H1 (cell line): ENCODE measurements at regions not wholly inside any gene's neighbourhood (a gene's known extent, or its start where the extent isn't known, plus 50 kb on each side); places are given as distances from the start of the nearest gene placed in this dataset.

Experiments
- CTCF ChIA-PET: fragments of 300-600 bp; sonication (Branson Sonifier 250); formaldehyde crosslinking; loops from one replicate; lab custom pipeline; 2021; ENCODE audit not compliant: partially characterized antibody; lab: Charles Lee
- POLR2A ChIA-PET: fragments of 300-600 bp; sonication (Branson Sonifier 250); formaldehyde crosslinking; loops from one replicate; lab custom pipeline; 2021; ENCODE audit warnings: inconsistent platforms; ENCODE audit not compliant: partially characterized antibody; lab: Charles Lee
- DNase-seq, 2 experiments: peaks; one replicate each; pipeline versions ENCODE4 v3.0.0 to v3.0.0-alpha.2; 2010 to 2022; ENCODE audit warnings: low spot score in 2 of 2, low read depth in 1 of 2, mixed read lengths in 1 of 2
- FAIRE-seq: peaks from 2 replicates; lab custom pipeline; 2011; peaks lifted over from hg19 to GRCh38; lab: Jason Lieb, UNC
- H2AFZ ChIP-seq: 2 replicates; pipeline ENCODE4 v1.8.1; 2012; ENCODE audit warnings: low read length, inconsistent platforms
- H2AK5ac ChIP-seq: 2 replicates; pipeline ENCODE4 v1.6.1; 2013; ENCODE audit warnings: low read depth, low read length
- H2BK120ac ChIP-seq: replicated peaks from 2 replicates; pipeline ENCODE3; 2013; ENCODE audit warnings: low read depth, low read length, inconsistent platforms
- H2BK12ac ChIP-seq: 2 replicates; pipeline ENCODE4 v1.6.1; 2013; ENCODE audit warnings: low read depth, low read length
- H2BK15ac ChIP-seq: 2 replicates; pipeline ENCODE4 v1.6.1; 2013; ENCODE audit warnings: low read length
- H2BK20ac ChIP-seq: 2 replicates; pipeline ENCODE4 v1.6.1; 2013; ENCODE audit warnings: low read length
- H2BK5ac ChIP-seq: 2 replicates; pipeline ENCODE4 v1.6.1; 2013; ENCODE audit warnings: low read depth, low read length
- H3K14ac ChIP-seq: 2 replicates; pipeline ENCODE4 v1.6.1; 2013; ENCODE audit warnings: inconsistent platforms; ENCODE audit not compliant: insufficient read length
- H3K18ac ChIP-seq: 2 replicates; pipeline ENCODE4 v1.6.1; 2013; ENCODE audit warnings: low read length; ENCODE audit errors: extremely low read depth
- H3K23ac ChIP-seq: 2 replicates; pipeline ENCODE4 v1.6.1; 2013; ENCODE audit warnings: inconsistent platforms; ENCODE audit not compliant: insufficient read length
- H3K23me2 ChIP-seq: 2 replicates; pipeline ENCODE4 v1.6.1; 2013; ENCODE audit warnings: low read depth, low read length
- H3K27ac ChIP-seq: 2 replicates; pipeline ENCODE4 v1.6.1; 2011; ENCODE audit warnings: low read depth, low read length, inconsistent platforms
- H3K27me3 ChIP-seq, 4 experiments: replicated peaks in 1 of 4; 1 replicate in 1 of 4; 2 replicates in 3 of 4; pipeline versions ENCODE4 v1.6.1 to v1.8.1; 2011 to 2013; ENCODE audit warnings: low read length in 3 of 4, mild to moderate bottlenecking in 3 of 4, inconsistent platforms in 2 of 4, mixed read lengths in 2 of 4, moderate library complexity in 1 of 4; ENCODE audit not compliant: control insufficient read depth in 3 of 4, insufficient read depth in 3 of 4; ENCODE audit errors: extremely low read depth in 1 of 4
- H3K36me3 ChIP-seq, 4 experiments: 2 replicates each; pipeline versions ENCODE4 v1.6.1 to v1.8.1; 2011 to 2013; ENCODE audit warnings: mild to moderate bottlenecking in 4 of 4, low read length in 3 of 4, moderate library complexity in 2 of 4, control low read depth in 1 of 4, inconsistent platforms in 1 of 4; ENCODE audit not compliant: insufficient read depth in 4 of 4, control insufficient read depth in 2 of 4
- H3K4ac ChIP-seq: replicated peaks from 2 replicates; pipeline ENCODE3; 2013; ENCODE audit warnings: low read length, low read depth, mixed read lengths, inconsistent platforms; ENCODE audit not compliant: insufficient read length
- H3K4me1 ChIP-seq, 4 experiments: replicated peaks in 1 of 4; 1 replicate in 1 of 4; 2 replicates in 3 of 4; pipeline versions ENCODE4 v1.6.1 to v1.8.1; 2011 to 2013; ENCODE audit warnings: low read length in 3 of 4, inconsistent platforms in 2 of 4, mixed read lengths in 1 of 4; ENCODE audit not compliant: insufficient read depth in 4 of 4, control insufficient read depth in 3 of 4
- H3K4me2 ChIP-seq, 2 experiments: 2 replicates each; pipeline versions ENCODE4 v1.6.1 to v1.8.1; 2011 to 2013; ENCODE audit warnings: low read depth in 2 of 2, low read length in 2 of 2, control low read depth in 1 of 2, inconsistent platforms in 1 of 2, mild to moderate bottlenecking in 1 of 2; ENCODE audit not compliant: insufficient read depth in 1 of 2
- H3K4me3 ChIP-seq, 4 experiments: fragments of 200-600, 300-600 bp in 1 of 4; sonication (generic), shearing (Covaris generic), sonication (Bioruptor Twin) in 1 of 4; 2 replicates each; pipeline versions ENCODE4 v1.5.1 to v1.8.1; 2011 to 2016; ENCODE audit warnings: low read length in 4 of 4, low read depth in 3 of 4, control low read depth in 2 of 4, inconsistent platforms in 2 of 4, mild to moderate bottlenecking in 2 of 4, mixed read lengths in 1 of 4, moderate library complexity in 1 of 4; ENCODE audit not compliant: insufficient read depth in 2 of 4; ENCODE audit errors: extremely low read depth in 1 of 4
- H3K56ac ChIP-seq: replicated peaks from 2 replicates; pipeline ENCODE3; 2013; ENCODE audit warnings: low read depth, mild to moderate bottlenecking, mixed read lengths, low read length, inconsistent platforms; ENCODE audit not compliant: insufficient read length
- H3K79me1 ChIP-seq: 2 replicates; pipeline ENCODE4 v1.6.1; 2013; ENCODE audit warnings: low read depth, low read length, control low read depth
- H3K79me2 ChIP-seq, 2 experiments: 2 replicates each; pipeline versions ENCODE4 v1.6.1 to v1.8.1; 2012 to 2013; ENCODE audit warnings: low read length in 2 of 2, mild to moderate bottlenecking in 2 of 2, inconsistent platforms in 1 of 2; ENCODE audit not compliant: insufficient read depth in 2 of 2, control insufficient read depth in 1 of 2
- H3K9ac ChIP-seq, 4 experiments: replicated peaks in 1 of 4; 1 replicate in 1 of 4; 2 replicates in 3 of 4; pipeline versions ENCODE4 v1.6.1 to v1.8.1; 2011 to 2013; ENCODE audit warnings: low read depth in 3 of 4, low read length in 3 of 4, control low read depth in 2 of 4, mild to moderate bottlenecking in 2 of 4, moderate library complexity in 2 of 4, inconsistent platforms in 1 of 4; ENCODE audit errors: extremely low read depth in 1 of 4
- H3K9me3 ChIP-seq, 2 experiments: 2 replicates each; pipeline versions ENCODE4 v1.6.1 to v1.8.1; 2012 to 2013; ENCODE audit warnings: mild to moderate bottlenecking in 2 of 2, moderate library complexity in 2 of 2, control low read depth in 1 of 2, inconsistent platforms in 1 of 2, low read depth in 1 of 2, low read length in 1 of 2, mixed read lengths in 1 of 2; ENCODE audit not compliant: insufficient read depth in 2 of 2
- H4K20me1 ChIP-seq, 2 experiments: replicated peaks in 1 of 2; 2 replicates each; pipeline versions ENCODE3 to v1.8.1; 2011 to 2013; ENCODE audit warnings: inconsistent platforms in 2 of 2, low read length in 2 of 2, mild to moderate bottlenecking in 1 of 2; ENCODE audit not compliant: insufficient read depth in 2 of 2, control insufficient read depth in 1 of 2
- H4K5ac ChIP-seq: 2 replicates; pipeline ENCODE4 v1.6.1; 2013; ENCODE audit warnings: low read length, low read depth, mixed read lengths, inconsistent platforms; ENCODE audit not compliant: insufficient read length
- H4K8ac ChIP-seq: 2 replicates; pipeline ENCODE4 v1.8.0; 2013; ENCODE audit warnings: mild to moderate bottlenecking, moderate library complexity, low read length, inconsistent platforms; ENCODE audit not compliant: insufficient read depth; ENCODE audit errors: extremely low read depth
- H4K91ac ChIP-seq: replicated peaks from 2 replicates; pipeline ENCODE3; 2013; ENCODE audit warnings: low read length, mixed read lengths, inconsistent platforms; ENCODE audit not compliant: insufficient read length
- CBX8 ChIP-seq: fragments of 300-800, 300-1000 bp; sonication (generic); IDR thresholded peaks from 2 replicates; pipeline ENCODE4 v1.7.1; 2016; ENCODE audit warnings: low read depth, low read length, borderline replicate concordance
- E2F6 ChIP-seq: IDR thresholded peaks from 2 replicates; pipeline ENCODE4 v1.6.1; 2012; ENCODE audit warnings: inconsistent platforms
- MAFK ChIP-seq: IDR thresholded peaks from 2 replicates; pipeline ENCODE4 v1.6.1; 2012; ENCODE audit warnings: low read depth, mild to moderate bottlenecking, improper control_type of control experiment, low read length
- POLR2AphosphoS5 ChIP-seq: IDR thresholded peaks from 2 replicates; pipeline ENCODE4 v1.6.1; 2011; ENCODE audit warnings: low read depth, low read length
- RAD21 ChIP-seq, 2 experiments: IDR thresholded peaks in 1 of 2; conservative IDR thresholded peaks in 1 of 2; 2 replicates each; pipeline ENCODE4 v1.6.1; 2011; ENCODE audit warnings: low read depth in 2 of 2, low read length in 2 of 2, improper control_type of control experiment in 1 of 2, inconsistent platforms in 1 of 2, mild to moderate bottlenecking in 1 of 2, moderate library complexity in 1 of 2
- RBBP5 ChIP-seq: IDR thresholded peaks from 2 replicates; pipeline ENCODE4 v1.7.1; 2012; ENCODE audit warnings: low read depth, mild to moderate bottlenecking, inconsistent platforms, low read length, moderate library complexity, borderline replicate concordance
- RNF2 ChIP-seq: fragments of 200-900, 300-1000 bp; sonication (generic); IDR thresholded peaks from 2 replicates; pipeline ENCODE4 v1.7.1; 2016; ENCODE audit warnings: borderline replicate concordance, low read depth, mild to moderate bottlenecking, antibody characterized with exemption, low read length; ENCODE audit not compliant: poor library complexity, severe bottlenecking; ENCODE audit errors: missing control alignments
- SAP30 ChIP-seq: fragments of 300-600 bp; sonication (generic); IDR thresholded peaks from 2 replicates; pipeline ENCODE4 v1.7.1; 2012; ENCODE audit warnings: low read length, moderate library complexity, mild to moderate bottlenecking, inconsistent platforms; ENCODE audit not compliant: insufficient read depth, insufficient replicate concordance
- SP2 ChIP-seq: IDR thresholded peaks from 2 replicates; pipeline ENCODE4 v1.6.1; 2012; ENCODE audit warnings: mild to moderate bottlenecking, low read length, inconsistent platforms
- SRF ChIP-seq: IDR thresholded peaks from 2 replicates; pipeline ENCODE4 v1.6.1; 2011; ENCODE audit warnings: mild to moderate bottlenecking, low read depth, low read length, moderate library complexity
- SUZ12 ChIP-seq: fragments of 200-600 bp; sonication (generic); IDR thresholded peaks from 2 replicates; pipeline ENCODE4 v1.6.1; 2012; ENCODE audit warnings: mild to moderate bottlenecking, inconsistent platforms, low read length, moderate library complexity, mixed read lengths
- TBP ChIP-seq: IDR thresholded peaks from 2 replicates; pipeline ENCODE4 v1.6.1; 2011; ENCODE audit warnings: low read depth, low read length, improper control_type of control experiment
- TCF12 ChIP-seq: IDR thresholded peaks from 2 replicates; pipeline ENCODE4 v1.6.1; 2011; ENCODE audit warnings: low read depth, mild to moderate bottlenecking, low read length
- ZNF274 ChIP-seq: IDR thresholded peaks from 2 replicates; pipeline ENCODE4 v1.7.0; 2012; ENCODE audit warnings: low read length, borderline replicate concordance; ENCODE audit errors: extremely low read depth
- WGBS, 2 experiments: shearing (Covaris generic) in 1 of 2; methylation state at CpG; one replicate each; pipeline versions ENCODE4 v1.1.6 to v1.1.7; 2013 to 2015; ENCODE audit warnings: low lambda C conversion rate in 2 of 2, mixed read lengths in 2 of 2, inconsistent platforms in 1 of 2, low coverage in 1 of 2, missing lambda C conversion rate in 1 of 2; ENCODE audit not compliant: insufficient replicate concordance in 2 of 2, insufficient coverage in 1 of 2, insufficient read length in 1 of 2; ENCODE audit errors: extremely low coverage in 1 of 2, missing lambda C conversion rate in 1 of 2; 5-methylcytosine and 5-hydroxymethylcytosine counted together

- ChIA-PET POLR2A (no interaction called here), CTCF (no interaction called here)
- Histone ChIP-seq H4K91ac (no peak overlapping the region), H2AK5ac (no peak overlapping the region), H2BK15ac (no peak overlapping the region), H3K4ac (no peak overlapping the region), H2BK5ac (no peak overlapping the region), H4K8ac (no peak overlapping the region), H3K27me3 (no peaks in the 10 kb centered on the region), H3K56ac (no peak overlapping the region), H4K20me1 (no peaks in the 10 kb centered on the region), H2AFZ (no peak overlapping the region), H3K18ac (no peak overlapping the region), H3K4me2 (no peak overlapping the region), H3K23me2 (no peaks in the 10 kb centered on the region), H3K27ac (no peak overlapping the region), H2BK120ac (no peak overlapping the region), H3K79me2 (no peaks in the 10 kb centered on the region), H3K36me3 (no peaks in the 10 kb centered on the region), H3K79me1 (no peaks in the 10 kb centered on the region), H2BK12ac (no peak overlapping the region), H3K23ac (no peak overlapping the region), H3K9ac (no peak overlapping the region), H2BK20ac (no peak overlapping the region), H4K5ac (no peak overlapping the region), H3K4me1 (no peaks in the 10 kb centered on the region), H3K4me3 (no peak overlapping the region), H3K14ac (no peak overlapping the region), H3K9me3 (peaks cover 2 to 6% of the 10 kb centered on the region in 2 experiments; a peak in 2 of 4 replicates)
- 74% methylated on average over 4 of the region's 4 CpGs; no CpG with 5 or more reads in 1 of the 2 experiments for WGBS, 2 experiments
- DNase-seq (no peak), FAIRE-seq (no peak)
- TF ChIP-seq ZNF274 (no peak), SAP30 (no peak), RNF2 (no peak), POLR2AphosphoS5 (no peak), RAD21 (IDR thresholded peaks at IDR 0.05 in 1 of 2, conservative IDR thresholded peaks at IDR 0.05 in 1 of 2; ENCODE audit: low read depth in 2 of 2, low read length in 2 of 2) (no peak), TCF12 (no peak), TBP (no peak), SRF (no peak), CBX8 (no peak), MAFK (no peak), E2F6 (no peak), RBBP5 (no peak), SP2 (no peak), SUZ12 (no peak)
These were observed 78.8 kb upstream of the CDYL2 start for GRCh38 chr16:80883159-80883642.
